Tibial nerve (tissue), 4 donors: ENCODE measurements at regions not wholly inside any gene's neighbourhood (a gene's known extent, or its start where the extent isn't known, plus 50 kb on each side); places are given as distances from the start of the nearest gene placed in this dataset.
A peak's percentile ranks its signal among the peaks of the same experiment; 100 is the strongest.

Experiments used
- DNase-seq, 2 donors: peaks; one replicate each; pipeline ENCODE4 v3.0.0-alpha.2; 2019; ENCODE audit warnings: low spot score in 2 of 2
- H3K27ac ChIP-seq, 4 donors: fragments of 200-600 bp; sonication (generic) in 3 of 4; one replicate each; pipeline ENCODE4 v1.5.1; 2017 to 2019; ENCODE audit warnings: mild to moderate bottlenecking in 1 of 4
- H3K27me3 ChIP-seq, 2 donors: fragments of 200-600 bp; sonication (generic) in 1 of 2; one replicate each; pipeline versions ENCODE4 v1.5.1 to v1.6.0; 2017 to 2019
- H3K36me3 ChIP-seq, 3 donors: fragments of 200-600 bp; sonication (generic); one replicate each; pipeline ENCODE4 v1.5.1; 2018 to 2019
- H3K4me1 ChIP-seq, 4 donors: fragments of 200-600 bp; sonication (generic) in 3 of 4; one replicate each; pipeline ENCODE4 v1.5.1; 2017 to 2019
- H3K4me3 ChIP-seq, 4 donors: fragments of 200-600 bp; sonication (generic) in 3 of 4; one replicate each; pipeline ENCODE4 v1.5.1; 2017 to 2019; ENCODE audit warnings: mild to moderate bottlenecking in 1 of 4, moderate library complexity in 1 of 4
- H3K9me3 ChIP-seq, 4 donors: fragments of 200-600 bp; sonication (generic) in 3 of 4; one replicate each; pipeline ENCODE4 v1.5.1; 2017 to 2019
- CTCF ChIP-seq, 5 experiments: fragments of 200-600 bp in 3 of 5; fragments of 450-650 bp in 2 of 5; sonication (generic) in 3 of 5; IDR thresholded peaks; one replicate each; pipeline ENCODE4 v1.5.1; 2016 to 2019; ENCODE audit warnings: antibody characterized with exemption in 5 of 5, mild to moderate bottlenecking in 3 of 5, moderate library complexity in 2 of 5
- EP300 ChIP-seq, 2 donors: sonication (generic); formaldehyde crosslinking; IDR thresholded peaks; one replicate each; pipeline ENCODE4 v1.6.1; 2017; ENCODE audit warnings: antibody characterized with exemption in 2 of 2, mild to moderate bottlenecking in 1 of 2
- POLR2A ChIP-seq, 2 donors: fragments of 450-650 bp; IDR thresholded peaks; one replicate each; pipeline ENCODE4 v1.6.1; 2017; ENCODE audit warnings: antibody characterized with exemption in 2 of 2, mild to moderate bottlenecking in 2 of 2, moderate library complexity in 2 of 2
- WGBS, 2 donors: methylation state at CpG; one replicate each; pipeline ENCODE4 v1.1.5; 2018; 5-methylcytosine and 5-hydroxymethylcytosine counted together

DNA sequence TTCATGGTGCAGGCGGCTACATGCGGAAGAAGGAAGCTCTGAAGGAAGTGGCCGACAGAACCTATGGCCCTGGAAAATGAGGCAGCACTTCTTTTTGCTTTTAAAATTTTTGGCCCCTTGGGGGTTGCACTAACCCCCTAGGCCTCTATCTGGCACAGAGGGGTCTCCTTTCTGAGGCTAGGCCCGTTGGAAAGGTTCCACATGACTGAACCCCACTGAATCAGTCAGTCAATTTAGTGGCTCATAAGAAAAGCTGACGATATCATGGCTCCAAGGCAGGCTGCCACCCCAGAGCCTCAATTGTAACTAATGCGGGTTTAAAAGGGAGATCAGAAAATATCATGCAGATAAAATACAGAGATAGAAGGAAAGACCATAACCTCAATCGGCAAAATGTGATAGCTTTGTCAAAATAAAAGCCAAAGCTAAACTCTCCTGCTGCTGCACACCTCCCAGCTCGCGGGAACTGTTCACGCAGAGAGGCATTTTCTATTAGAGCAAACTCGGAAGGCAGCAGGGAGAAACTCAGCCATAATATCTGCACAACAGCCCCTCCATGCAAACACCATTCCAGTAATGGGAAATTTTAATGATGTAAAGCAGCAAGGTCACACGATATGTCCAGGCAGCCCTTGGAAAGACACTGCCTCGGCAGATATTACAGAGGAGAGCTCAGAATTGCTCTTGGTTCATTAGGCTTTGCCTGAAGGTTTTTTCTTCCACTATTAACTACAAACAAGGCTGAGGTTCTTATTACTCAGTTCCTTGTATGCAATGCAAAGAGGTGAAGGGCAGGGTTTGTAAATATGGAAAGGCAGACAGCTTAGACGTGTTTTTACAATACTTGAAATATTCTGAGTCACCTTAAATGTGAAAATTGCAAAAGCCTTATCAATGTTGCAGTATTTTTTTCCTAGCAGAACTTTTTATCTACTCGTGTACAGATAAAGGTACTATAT, 200.4 kb upstream of the PMFBP1 start:
- Histone ChIP-seq H3K9me3 (peaks cover 0 to 1% (median 0%) of the 10 kb centered on the region in 4 donors), H3K4me1 (no peaks in the 10 kb centered on the region), H3K27me3 (no peaks in the 10 kb centered on the region), H3K36me3 (no peaks in the 10 kb centered on the region), H3K27ac (no peak overlapping the region), H3K4me3 (no peak overlapping the region)
- 52 to 57% methylated on average over 15 of the region's 15 CpGs for WGBS, 2 donors
- no peak for DNase-seq
- TF ChIP-seq CTCF (IDR thresholded peaks at IDR 0.05) (no peak), POLR2A (IDR thresholded peaks at IDR 0.05) (no peak), EP300 (IDR thresholded peaks at IDR 0.05) (no peak)

DNA sequence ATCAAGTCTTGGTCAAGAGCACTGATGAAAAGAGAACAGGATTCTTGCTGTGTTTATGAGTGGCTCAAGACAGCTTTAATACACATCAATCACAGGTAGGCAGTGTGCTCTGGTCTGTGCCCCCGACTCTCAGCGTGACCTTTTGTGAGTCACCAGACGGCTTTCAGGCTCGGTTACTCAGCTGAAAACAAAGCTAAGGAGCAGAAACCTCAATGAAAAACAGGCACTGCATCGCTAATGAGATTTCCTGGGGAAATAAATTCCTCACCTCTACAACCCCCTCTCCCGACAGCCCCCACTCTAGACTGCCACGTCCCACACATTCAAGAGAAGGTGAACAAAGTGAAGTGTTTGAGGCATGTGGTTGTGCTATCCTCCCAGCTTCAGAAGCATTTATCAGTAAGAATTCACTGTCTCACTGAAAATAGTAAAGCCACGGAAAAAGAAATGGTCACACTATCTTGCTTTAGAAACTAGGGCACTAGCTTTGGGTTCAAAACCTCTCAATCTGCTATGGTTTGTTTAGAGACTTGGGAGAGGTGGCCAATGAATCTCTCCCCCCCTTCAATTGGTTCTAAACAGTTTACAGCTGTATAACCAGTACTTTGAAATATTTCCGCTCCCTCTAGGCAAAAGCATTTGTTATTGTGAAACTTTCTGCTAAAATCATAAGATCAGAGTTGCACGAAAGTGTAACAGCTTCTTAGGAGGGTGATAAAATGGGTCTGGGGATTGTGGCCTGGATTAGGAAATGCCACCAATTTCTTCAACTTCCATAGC, 199.5 kb upstream of the PMFBP1 start:
- 37 to 39% methylated on average over 10 of the region's 10 CpGs for WGBS, 2 donors
- TF ChIP-seq POLR2A (IDR thresholded peaks at IDR 0.05) (no peak), CTCF (IDR thresholded peaks at IDR 0.05) (no peak), EP300 (IDR thresholded peaks at IDR 0.05) (no peak)
- Histone ChIP-seq H3K36me3 (no peaks in the 10 kb centered on the region), H3K4me3 (no peak overlapping the region), H3K9me3 (peaks cover 0 to 5% (median 2%) of the 10 kb centered on the region in 4 donors), H3K4me1 (no peaks in the 10 kb centered on the region), H3K27ac (peak overlapping the region in 1 of 4 donors; percentile 30), H3K27me3 (no peaks in the 10 kb centered on the region)
- DNase-seq, result no peak

GRCh38 chr16:72369274-72369673, 197.3 kb upstream of the PMFBP1 start:
- 41 to 46% methylated on average over 1 of the region's 1 CpG for WGBS, 2 donors
- no peak for TF ChIP-seq EP300 (IDR thresholded peaks at IDR 0.05)
- no peak for TF ChIP-seq CTCF (IDR thresholded peaks at IDR 0.05)
- no peak for TF ChIP-seq POLR2A (IDR thresholded peaks at IDR 0.05)
- no peaks in the 10 kb centered on the region for H3K36me3 ChIP-seq
- H3K9me3 ChIP-seq, result peaks cover 0 to 10% (median 4%) of the 10 kb centered on the region in 4 donors
- no peaks in the 10 kb centered on the region for H3K27me3 ChIP-seq
- no peak for DNase-seq
- no peak overlapping the region for H3K27ac ChIP-seq
- no peak overlapping the region for H3K4me3 ChIP-seq
- H3K4me1 ChIP-seq, result no peaks in the 10 kb centered on the region

DNA sequence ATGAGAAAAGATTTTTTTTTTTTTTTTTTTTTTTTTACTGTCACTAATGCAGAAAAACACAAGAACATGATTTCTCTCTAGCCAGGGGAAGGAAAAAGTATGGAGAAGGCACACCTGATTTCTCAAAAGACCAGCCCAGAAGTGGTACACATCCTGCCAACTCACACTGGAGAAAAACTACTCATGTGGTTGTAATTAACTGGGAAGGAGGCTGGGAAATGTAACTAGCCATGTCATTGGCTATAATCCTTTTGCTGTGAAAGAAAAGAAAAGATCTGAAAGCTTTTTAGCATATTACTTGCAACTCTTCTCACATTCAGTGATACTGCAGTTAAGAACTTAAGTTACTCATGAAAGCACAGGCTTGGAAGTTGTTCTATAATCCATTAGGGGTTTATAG, 195.9 kb upstream of the PMFBP1 start:
- Histone ChIP-seq H3K4me1 (no peaks in the 10 kb centered on the region), H3K4me3 (no peak overlapping the region), H3K36me3 (no peaks in the 10 kb centered on the region), H3K9me3 (peaks cover 0 to 10% (median 4%) of the 10 kb centered on the region in 4 donors), H3K27ac (no peak overlapping the region), H3K27me3 (no peaks in the 10 kb centered on the region)
- DNase-seq, result no peak
- TF ChIP-seq POLR2A (IDR thresholded peaks at IDR 0.05), result no peak
- TF ChIP-seq EP300 (IDR thresholded peaks at IDR 0.05), result no peak
- no peak for TF ChIP-seq CTCF (IDR thresholded peaks at IDR 0.05)

DNA sequence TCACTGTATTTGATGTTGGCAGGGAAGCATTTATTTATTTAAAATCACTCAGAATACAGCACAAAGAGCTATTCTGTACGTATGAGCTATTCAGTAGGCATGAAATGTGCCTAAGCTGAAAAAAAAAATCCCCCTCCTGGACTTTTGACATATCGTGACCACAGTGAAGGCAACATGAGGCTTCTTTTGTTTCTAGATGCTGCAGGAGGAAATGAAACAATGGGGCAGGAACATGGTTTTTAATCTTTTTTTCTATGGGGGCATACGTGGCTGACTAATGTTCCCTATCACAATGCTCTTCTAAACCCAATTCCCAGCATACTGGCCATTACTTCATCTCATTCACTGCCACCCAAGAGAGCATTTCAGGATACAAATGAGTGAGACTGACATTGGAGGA, 191.0 kb upstream of the PMFBP1 start:
- H3K4me1 ChIP-seq, result no peaks in the 10 kb centered on the region
- no peaks in the 10 kb centered on the region for H3K27me3 ChIP-seq
- no peak for DNase-seq
- no peak overlapping the region for H3K27ac ChIP-seq
- H3K36me3 ChIP-seq, result no peaks in the 10 kb centered on the region
- 34 to 36% methylated on average over 3 of the region's 3 CpGs for WGBS, 2 donors
- H3K9me3 ChIP-seq, result peaks cover 0 to 10% (median 4%) of the 10 kb centered on the region in 4 donors
- no peak overlapping the region for H3K4me3 ChIP-seq
- TF ChIP-seq CTCF (IDR thresholded peaks at IDR 0.05) (no peak), POLR2A (IDR thresholded peaks at IDR 0.05) (no peak), EP300 (IDR thresholded peaks at IDR 0.05) (no peak)
